Cardiac fibroblast (primary cell): ENCODE measurements at regions not wholly inside any gene's neighbourhood (a gene's known extent, or its start where the extent isn't known, plus 50 kb on each side); places are given as distances from the start of the nearest gene placed in this dataset.
A peak's percentile ranks its signal among the peaks of the same experiment; 100 is the strongest.

Source experiments
- DNase-seq, 2 donors: peaks; one replicate each; pipeline versions ENCODE4 v3.0.0 to v3.0.0-alpha.2; 2010; ENCODE audit warnings: low read depth in 2 of 2
- H3K4me3 ChIP-seq, 2 donors: replicated peaks in 1 of 2; 1 replicate in 1 of 2; 2 replicates in 1 of 2; pipeline ENCODE4 v1.5.1; 2011; ENCODE audit warnings: low read depth in 2 of 2, low read length in 2 of 2, mild to moderate bottlenecking in 2 of 2, moderate library complexity in 1 of 2
- CTCF ChIP-seq: IDR thresholded peaks from one replicate; pipeline ENCODE4 v1.5.1; 2011; ENCODE audit warnings: low read depth, mild to moderate bottlenecking, low read length, inconsistent platforms

- no peak for TF ChIP-seq CTCF
- H3K4me3 ChIP-seq, result no peak overlapping the region
- peak; percentile 5 for DNase-seq
Observed at GRCh38 chr9:3576328-3576727, 50.5 kb upstream of the RFX3 start.

- no peak overlapping the region for H3K4me3 ChIP-seq
- no peak for DNase-seq
Observed at GRCh38 chr9:3575821-3576220, 50.0 kb upstream of the RFX3 start.

More at GRCh38 chr9:3575821-3576220, 50.0 kb upstream of the RFX3 start:
- TF ChIP-seq CTCF, result no peak
